Lung (tissue), 9 donors: ENCODE measurements at regions not wholly inside any gene's neighbourhood (a gene's known extent, or its start where the extent isn't known, plus 50 kb on each side); places are given as distances from the start of the nearest gene placed in this dataset.
"Not testable (repeated sequence)": the region's sequence is repeated elsewhere in the genome, so short reads cannot be mapped to it uniquely, and the experiment has no call there.

Experiments
- ATAC-seq: fragments of 200-7000 bp; cut with Tn5 transposase; one replicate; pipeline ENCODE4 v1.9.1; 2020; ENCODE audit warnings: moderate number of reproducible peaks; ENCODE audit not compliant: insufficient read depth, low FRiP score
- DNase-seq, 3 donors: peaks; one replicate each; pipeline ENCODE4 v3.0.0-alpha.2; 2013 to 2017
- H3K27ac ChIP-seq, 2 donors: one replicate each; pipeline ENCODE4 v1.5.1; 2013; ENCODE audit warnings: mild to moderate bottlenecking in 2 of 2, moderate library complexity in 2 of 2, control low read depth in 1 of 2, inconsistent platforms in 1 of 2, low read depth in 1 of 2, low read length in 1 of 2
- H3K27me3 ChIP-seq, 3 donors: one replicate each; pipeline ENCODE4 v1.5.1; 2013; ENCODE audit warnings: low read length in 2 of 3; ENCODE audit not compliant: control insufficient read depth in 3 of 3, insufficient read depth in 3 of 3
- H3K36me3 ChIP-seq, 4 donors: one replicate each; pipeline ENCODE4 v1.5.1; 2013; ENCODE audit warnings: low read length in 4 of 4, mild to moderate bottlenecking in 1 of 4, moderate library complexity in 1 of 4; ENCODE audit not compliant: control insufficient read depth in 4 of 4, insufficient read depth in 4 of 4
- H3K4me1 ChIP-seq, 5 donors: one replicate each; pipeline ENCODE4 v1.5.1; 2013; ENCODE audit warnings: low read length in 5 of 5, mild to moderate bottlenecking in 2 of 5, moderate library complexity in 1 of 5; ENCODE audit not compliant: control insufficient read depth in 5 of 5, insufficient read depth in 5 of 5
- H3K4me3 ChIP-seq: one replicate; pipeline ENCODE4 v1.5.1; 2013; ENCODE audit warnings: mild to moderate bottlenecking, control low read depth, moderate library complexity
- H3K9ac ChIP-seq, 2 donors: one replicate each; pipeline ENCODE4 v1.5.1; 2013; ENCODE audit warnings: low read length in 2 of 2, control low read depth in 1 of 2; ENCODE audit not compliant: insufficient read depth in 1 of 2
- H3K9me3 ChIP-seq, 4 donors: one replicate each; pipeline ENCODE4 v1.5.1; 2013; ENCODE audit warnings: low read length in 3 of 4, mild to moderate bottlenecking in 1 of 4, moderate library complexity in 1 of 4; ENCODE audit not compliant: control insufficient read depth in 4 of 4, insufficient read depth in 3 of 4
- WGBS, 2 donors: extraction: QIAGEN DNeasy Blood & Tissue Kit; methylation state at CpG; one replicate each; pipeline ENCODE4 v1.1.7; 2013; 5-methylcytosine and 5-hydroxymethylcytosine counted together
- donor health status: Bipolar disorder and iron deficiency.
- donor health status: healthy.
- donor health status: DM: yes; HTN: yes; CAD: no.

DNA sequence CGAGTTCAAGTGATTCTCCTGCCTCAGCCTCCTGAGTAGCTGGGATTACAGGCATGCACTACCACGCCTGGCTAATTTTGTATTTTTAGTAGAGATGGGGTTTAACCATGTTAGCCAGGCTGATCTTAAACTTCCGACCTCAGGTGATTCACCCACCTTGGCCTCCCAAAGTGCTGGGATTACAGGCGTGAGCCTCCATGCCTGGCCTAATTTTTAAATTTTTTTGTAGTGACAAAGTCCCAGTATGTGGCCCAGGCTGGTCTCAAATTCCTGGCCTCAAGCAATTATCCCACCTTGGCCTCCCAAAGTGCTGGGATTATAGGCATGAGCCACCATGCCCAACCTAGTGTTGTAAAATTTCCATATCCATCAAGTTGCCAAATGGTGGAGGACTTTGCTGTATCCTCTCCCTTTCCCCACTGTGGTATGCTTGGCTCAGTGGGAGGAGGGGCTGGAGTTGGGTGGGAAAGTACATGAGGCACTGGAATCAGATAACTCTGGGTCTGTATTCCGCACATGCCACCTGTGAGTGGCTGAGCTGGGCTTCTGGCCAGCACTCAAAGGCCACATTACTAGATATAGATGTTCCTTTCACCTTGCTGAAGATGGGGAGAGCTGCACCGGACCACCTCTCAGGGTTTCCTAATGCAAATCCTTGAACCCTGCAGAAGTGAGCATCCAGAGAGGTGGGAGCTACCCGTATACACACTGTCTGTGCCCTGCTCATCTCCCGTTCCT lies 252.6 kb downstream of the GOLGA6L6 start:
- not testable (repeated sequence) for H3K9ac ChIP-seq, H3K36me3 ChIP-seq, H3K27me3 ChIP-seq, H3K4me3 ChIP-seq, ATAC-seq, DNase-seq, H3K27ac ChIP-seq, H3K4me1 ChIP-seq
- peaks cover 0 to 36% (median 2%) of the 10 kb centered on the region in 4 donors for H3K9me3 ChIP-seq
- WGBS, 2 donors = 79 to 80% methylated on average over 8 of the region's 8 CpGs

DNA sequence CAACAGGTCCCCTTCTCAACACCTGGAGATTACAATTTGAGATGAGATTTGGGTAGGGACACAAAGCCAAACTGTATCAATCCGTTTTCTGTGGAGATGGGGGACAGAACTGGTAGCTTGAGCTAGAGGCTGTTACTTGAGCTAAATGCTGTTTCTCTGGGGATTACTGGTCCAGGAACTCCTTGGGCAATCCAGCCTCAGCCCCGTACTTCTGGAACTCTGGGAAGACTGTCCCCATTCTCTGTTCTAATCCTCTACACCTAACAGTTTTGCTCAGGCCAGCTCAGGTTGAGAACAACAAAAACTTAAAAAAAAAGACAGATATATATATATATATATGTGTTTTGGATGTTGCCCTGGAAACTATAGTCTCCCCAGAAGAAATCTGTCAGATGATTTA lies 255.0 kb downstream of the GOLGA6L6 start:
- H3K27me3 ChIP-seq, ATAC-seq, H3K9ac ChIP-seq, H3K36me3 ChIP-seq, DNase-seq, H3K27ac ChIP-seq, H3K4me3 ChIP-seq, H3K4me1 ChIP-seq: not testable (repeated sequence)
- whole genome bisulfite sequencing, 2 donors = 61% methylated on average over 2 of the region's 2 CpGs
- H3K9me3 ChIP-seq = peaks cover 0 to 35% (median 5%) of the 10 kb centered on the region in 4 donors

DNA sequence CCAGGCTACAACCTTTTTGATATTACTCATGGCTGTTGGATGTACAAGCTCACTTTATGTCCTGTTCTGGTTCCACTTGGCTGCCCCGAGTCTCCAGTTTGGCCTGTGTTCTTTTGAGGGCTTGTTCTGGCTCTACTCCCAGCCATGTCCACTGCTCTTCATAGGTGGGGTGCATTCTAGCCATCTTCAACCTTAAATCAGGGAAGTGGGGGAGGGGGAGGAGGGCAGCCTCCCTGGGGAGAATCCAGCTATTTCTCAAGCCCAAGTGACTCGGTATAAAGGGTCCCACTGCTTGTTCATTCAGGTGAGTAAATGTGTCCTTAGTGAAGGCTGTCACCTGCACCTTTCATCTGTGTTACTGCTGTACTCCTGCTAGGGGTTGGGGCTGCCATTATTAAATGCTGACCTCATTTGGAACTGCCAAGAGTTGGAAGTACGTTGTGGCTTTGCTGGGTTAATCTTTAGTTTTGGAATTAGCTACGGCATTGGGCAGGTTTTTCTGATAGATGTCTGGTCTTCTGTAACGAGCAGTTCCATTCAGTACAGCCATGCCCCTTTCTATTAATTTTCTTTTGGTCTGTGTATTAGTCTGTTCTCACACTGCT lies 255.8 kb downstream of the GOLGA6L6 start:
- H3K27ac ChIP-seq, H3K4me3 ChIP-seq, ATAC-seq, H3K27me3 ChIP-seq, H3K4me1 ChIP-seq, H3K9ac ChIP-seq, H3K36me3 ChIP-seq, DNase-seq: not testable (repeated sequence)
- WGBS, 2 donors = 54 to 61% methylated on average over 5 of the region's 5 CpGs
- peaks cover 0 to 37% (median 7%) of the 10 kb centered on the region in 4 donors for H3K9me3 ChIP-seq

DNA sequence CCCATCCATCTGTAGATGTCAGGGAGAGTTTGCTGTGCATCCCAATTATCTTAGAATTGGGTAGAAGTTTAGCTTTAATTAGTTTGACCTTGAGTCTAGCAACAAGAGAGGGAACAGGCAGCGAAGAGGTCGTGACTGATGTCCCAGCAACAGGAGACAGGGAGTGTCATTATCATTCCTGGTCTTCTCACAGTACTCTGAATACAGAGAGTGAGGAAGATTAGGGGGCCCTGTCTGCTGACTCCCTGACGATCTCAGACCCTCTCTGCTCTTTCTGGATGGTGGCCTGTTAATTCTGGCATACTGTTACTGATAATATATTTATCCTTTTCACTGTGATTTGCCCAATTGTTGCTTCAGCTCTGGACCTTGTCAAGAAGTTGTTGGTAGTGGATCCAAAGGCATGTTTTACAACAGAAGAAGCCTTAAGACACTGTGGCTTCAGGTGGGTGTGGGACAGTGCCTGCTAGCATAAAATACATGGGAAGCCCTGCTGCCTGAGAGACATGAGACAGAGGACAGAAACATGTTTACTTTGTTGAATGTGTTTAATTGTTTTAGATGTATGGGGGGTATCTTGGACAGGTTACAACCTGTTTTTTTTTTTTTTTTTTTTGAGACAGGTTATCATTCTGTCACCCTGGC lies 256.6 kb downstream of the GOLGA6L6 start:
- not testable (repeated sequence) for H3K27me3 ChIP-seq, H3K9ac ChIP-seq, H3K36me3 ChIP-seq, DNase-seq, H3K4me3 ChIP-seq, H3K4me1 ChIP-seq, ATAC-seq, H3K27ac ChIP-seq
- H3K9me3 ChIP-seq = peaks cover 0 to 42% (median 8%) of the 10 kb centered on the region in 4 donors
- WGBS, 2 donors = 57 to 59% methylated on average over 3 of the region's 3 CpGs

DNA sequence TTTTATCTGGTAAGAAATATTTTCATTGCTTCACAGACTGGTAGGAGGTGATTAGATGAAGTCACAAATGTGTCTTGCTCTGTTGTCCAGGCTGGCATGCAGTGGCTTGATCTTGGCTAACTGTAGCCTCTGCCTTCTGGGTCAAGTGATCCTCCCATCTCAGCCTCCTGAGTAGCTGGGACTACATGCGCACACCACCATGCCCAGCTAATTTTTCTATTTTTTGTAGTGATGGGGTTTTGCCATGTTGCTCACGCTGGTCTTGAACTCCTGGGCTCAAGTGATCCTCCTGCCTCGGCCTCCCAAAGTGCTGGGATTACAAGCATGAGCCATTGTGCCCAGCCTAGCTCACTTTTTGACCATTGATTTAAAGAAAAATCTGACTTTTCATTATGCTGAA lies 257.9 kb downstream of the GOLGA6L6 start:
- H3K9me3 ChIP-seq = peaks cover 0 to 37% (median 8%) of the 10 kb centered on the region in 4 donors
- not testable (repeated sequence) for H3K27ac ChIP-seq, H3K4me1 ChIP-seq, H3K9ac ChIP-seq, H3K36me3 ChIP-seq, ATAC-seq, DNase-seq, H3K4me3 ChIP-seq, H3K27me3 ChIP-seq
- WGBS, 2 donors = 58% methylated on average over 3 of the region's 3 CpGs

DNA sequence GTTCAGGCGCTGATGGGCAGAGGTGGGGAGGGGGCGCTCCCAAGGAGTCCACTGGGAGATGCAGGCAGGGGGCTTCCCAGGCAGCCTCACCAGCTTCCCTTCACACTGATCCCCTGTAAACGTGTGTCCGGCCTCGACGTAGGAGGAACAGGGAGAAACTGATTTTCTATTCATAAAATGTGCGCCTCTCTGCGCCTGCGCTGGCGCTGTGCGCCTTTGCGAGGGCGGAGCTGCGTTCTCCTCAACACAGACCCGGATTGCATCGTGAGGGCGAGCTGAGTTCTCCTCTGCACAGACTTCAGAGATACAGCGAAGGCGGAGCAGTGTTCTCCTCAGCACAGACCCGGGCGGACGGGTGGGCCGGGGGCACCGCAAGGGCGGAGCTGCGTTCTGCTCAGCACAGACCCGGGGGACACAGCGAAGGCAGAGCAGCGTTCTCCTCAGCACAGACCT lies 259.1 kb downstream of the GOLGA6L6 start:
- not testable (repeated sequence) for H3K27me3 ChIP-seq, H3K4me3 ChIP-seq, H3K9ac ChIP-seq, ATAC-seq, H3K27ac ChIP-seq, DNase-seq, H3K4me1 ChIP-seq, H3K36me3 ChIP-seq
- H3K9me3 ChIP-seq = peaks cover 0 to 32% (median 8%) of the 10 kb centered on the region in 4 donors
- 86% methylated on average over 29 of the region's 29 CpGs for WGBS, 2 donors

DNA sequence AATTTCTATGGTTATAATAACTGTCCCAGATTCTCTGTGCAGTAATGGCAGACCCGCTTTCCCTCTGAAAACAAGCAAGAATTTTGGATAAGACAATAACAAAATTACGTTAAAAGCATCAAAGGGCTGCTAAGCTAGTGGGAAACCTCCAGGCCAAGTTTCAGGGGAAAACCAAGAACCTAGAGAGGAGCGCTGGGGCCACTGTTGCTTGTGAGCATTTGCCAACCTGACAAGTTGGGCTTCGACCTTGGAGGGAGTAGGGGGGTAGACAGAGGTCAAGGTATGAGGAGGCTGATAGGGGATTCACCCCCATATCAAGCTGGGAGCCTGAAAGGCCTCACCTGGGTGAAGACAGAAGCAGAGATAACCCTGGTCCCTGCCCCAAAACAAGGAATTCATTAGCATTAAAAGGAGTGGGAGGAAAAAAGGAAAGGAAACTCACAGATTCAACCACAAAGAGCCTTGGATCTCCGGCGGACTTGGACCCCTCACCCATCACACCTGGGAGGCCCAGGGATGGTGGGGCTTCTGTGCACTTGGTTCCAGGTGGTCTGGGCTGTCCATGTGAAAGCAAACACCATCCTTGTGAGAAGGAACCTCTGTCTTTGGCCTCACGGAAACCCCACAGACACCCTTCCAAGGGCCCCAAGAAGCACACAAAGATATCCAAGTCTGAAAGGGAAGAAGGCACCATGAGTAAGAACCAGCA lies 259.9 kb downstream of the GOLGA6L6 start:
- not testable (repeated sequence) for H3K36me3 ChIP-seq, H3K27ac ChIP-seq, H3K4me3 ChIP-seq, H3K4me1 ChIP-seq, H3K9ac ChIP-seq, H3K27me3 ChIP-seq, ATAC-seq, DNase-seq
- WGBS, 2 donors = 77 to 80% methylated on average over 7 of the region's 7 CpGs
- peaks cover 0 to 32% (median 9%) of the 10 kb centered on the region in 4 donors for H3K9me3 ChIP-seq
